Osteoblast (primary cell): ENCODE measurements at regions not wholly inside any gene's neighbourhood (a gene's known extent, or its start where the extent isn't known, plus 50 kb on each side); places are given as distances from the start of the nearest gene placed in this dataset.

Experiments used
- DNase-seq: peaks from one replicate; pipeline ENCODE4 v3.0.0; 2011; ENCODE audit warnings: low spot score, mixed read lengths; ENCODE audit not compliant: insufficient read length; ENCODE audit errors: missing footprints
- H2AFZ ChIP-seq: 2 replicates; pipeline ENCODE4 v1.6.0; 2011; ENCODE audit warnings: mild to moderate bottlenecking, low read length
- H3K27ac ChIP-seq: 2 replicates; pipeline ENCODE4 v1.5.1; 2011; ENCODE audit warnings: mild to moderate bottlenecking, low read depth, low read length, moderate library complexity
- H3K27me3 ChIP-seq: 2 replicates; pipeline ENCODE4 v1.6.0; 2012; ENCODE audit warnings: mild to moderate bottlenecking, control low read depth, inconsistent platforms, low read length, moderate library complexity; ENCODE audit not compliant: insufficient read depth
- H3K36me3 ChIP-seq: 2 replicates; pipeline ENCODE4 v1.5.1; 2011; ENCODE audit warnings: mild to moderate bottlenecking, low read length, control low read depth, moderate library complexity; ENCODE audit not compliant: insufficient read depth
- H3K4me1 ChIP-seq: 2 replicates; pipeline ENCODE4 v1.5.1; 2011; ENCODE audit warnings: mild to moderate bottlenecking, low read length, control low read depth, moderate library complexity; ENCODE audit not compliant: insufficient read depth
- H3K4me2 ChIP-seq: 2 replicates; pipeline ENCODE4 v1.6.0; 2011; ENCODE audit warnings: mild to moderate bottlenecking, low read length; ENCODE audit not compliant: insufficient read depth
- H3K4me3 ChIP-seq: fragments of 200-600 bp; sonication (generic); 3 replicates; pipeline ENCODE4 v1.5.1; 2012; ENCODE audit warnings: mild to moderate bottlenecking, low read length, inconsistent platforms; ENCODE audit not compliant: insufficient read depth
- H3K79me2 ChIP-seq: 2 replicates; pipeline ENCODE4 v1.6.0; 2012; ENCODE audit warnings: mild to moderate bottlenecking, low read length, control low read depth, inconsistent platforms; ENCODE audit not compliant: insufficient read depth
- H3K9me3 ChIP-seq: 2 replicates; pipeline ENCODE4 v1.5.1; 2011; ENCODE audit warnings: low read depth, low read length, control low read depth
- H4K20me1 ChIP-seq: 2 replicates; pipeline ENCODE4 v1.6.0; 2012; ENCODE audit warnings: mild to moderate bottlenecking, low read length, control low read depth; ENCODE audit not compliant: insufficient read depth
- CTCF ChIP-seq: IDR thresholded peaks from 2 replicates; pipeline ENCODE4 v1.5.1; 2011; ENCODE audit warnings: mild to moderate bottlenecking, low read depth, low read length, moderate library complexity; ENCODE audit errors: extremely low read depth

DNA sequence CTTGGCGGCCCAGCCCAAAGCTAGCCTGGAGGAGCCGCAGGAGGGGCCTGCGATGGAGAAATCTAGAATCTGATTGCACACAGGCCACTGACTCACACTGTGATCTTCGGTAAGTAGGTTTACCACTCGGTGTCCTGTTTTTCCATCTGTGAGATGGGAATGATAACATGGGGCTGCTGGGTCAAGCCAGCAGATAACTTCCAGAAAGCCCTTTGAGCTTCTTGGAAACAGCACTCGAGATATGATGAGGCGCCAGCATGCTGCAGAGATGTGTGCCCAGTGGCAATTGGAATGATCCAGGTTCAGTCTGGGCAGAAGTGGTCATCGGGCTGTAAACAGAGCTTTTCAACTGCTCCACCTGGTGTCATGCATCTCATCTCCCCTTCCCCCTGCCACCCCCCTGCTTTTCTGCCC, 771.3 kb upstream of the TBX3 start:
- DNase-seq = no peak
- Histone ChIP-seq H3K36me3 (no peaks in the 10 kb centered on the region), H3K27ac (no peak overlapping the region), H2AFZ (no peak overlapping the region), H3K27me3 (peaks cover 11% of the 10 kb centered on the region), H3K79me2 (no peaks in the 10 kb centered on the region), H4K20me1 (no peaks in the 10 kb centered on the region), H3K4me3 (no peak overlapping the region), H3K4me1 (no peaks in the 10 kb centered on the region), H3K4me2 (no peak overlapping the region), H3K9me3 (no peaks in the 10 kb centered on the region)
- no peak for TF ChIP-seq CTCF

- H3K36me3 ChIP-seq = no peaks in the 10 kb centered on the region
- H3K27me3 ChIP-seq = peaks cover 11% of the 10 kb centered on the region
- no peak overlapping the region for H3K4me3 ChIP-seq
- H3K27ac ChIP-seq = no peak overlapping the region
- TF ChIP-seq CTCF = no peak
- H4K20me1 ChIP-seq = no peaks in the 10 kb centered on the region
- DNase-seq = no peak
- no peaks in the 10 kb centered on the region for H3K9me3 ChIP-seq
- H3K4me1 ChIP-seq = no peaks in the 10 kb centered on the region
- H3K4me2 ChIP-seq = no peak overlapping the region
- H2AFZ ChIP-seq = no peak overlapping the region
- no peaks in the 10 kb centered on the region for H3K79me2 ChIP-seq
Measured at GRCh38 chr12:115452751-115453281, 768.8 kb upstream of the TBX3 start.

- Histone ChIP-seq H2AFZ (peak overlapping the region; percentile 31), H4K20me1 (no peaks in the 10 kb centered on the region), H3K27ac (no peak overlapping the region), H3K36me3 (no peaks in the 10 kb centered on the region), H3K79me2 (no peaks in the 10 kb centered on the region), H3K4me3 (peak overlapping the region; percentile 57), H3K4me2 (peak overlapping the region; percentile 73), H3K9me3 (no peaks in the 10 kb centered on the region), H3K4me1 (no peaks in the 10 kb centered on the region), H3K27me3 (peaks cover 11% of the 10 kb centered on the region)
- peak; percentile 90 for DNase-seq
- TF ChIP-seq CTCF = no peak
Measured at GRCh38 chr12:115451780-115452736, 768.1 kb upstream of the TBX3 start.

DNA sequence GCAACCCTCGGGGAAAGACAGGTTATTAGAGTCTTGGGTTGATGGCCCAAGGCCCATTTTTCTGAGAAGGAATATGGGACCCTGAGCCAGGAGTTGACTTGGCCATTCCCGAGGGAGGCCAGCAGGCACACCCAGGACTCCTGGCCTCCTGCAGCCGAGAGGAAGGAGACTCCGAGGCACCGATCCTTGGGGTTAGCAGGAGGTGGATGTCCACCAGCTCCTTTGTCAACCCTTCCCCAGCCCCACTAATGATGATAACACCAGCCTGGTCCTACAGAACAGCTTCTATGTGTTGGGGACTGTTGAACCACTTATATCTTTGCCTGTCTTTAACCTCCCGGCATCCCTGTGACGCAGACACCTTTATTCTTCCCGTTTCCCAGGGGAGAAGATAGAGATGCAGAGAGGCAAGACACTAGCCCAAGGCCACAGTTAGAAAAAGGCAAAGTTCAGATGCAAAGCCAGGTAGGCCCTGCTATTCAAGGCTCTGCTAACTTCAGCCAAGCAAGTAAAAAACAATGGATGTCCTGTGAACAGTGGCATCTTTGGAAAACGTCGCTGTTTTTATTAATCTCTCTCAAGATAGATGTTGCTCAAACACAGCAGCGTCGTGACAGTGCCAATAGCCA, 767.3 kb upstream of the TBX3 start:
- Histone ChIP-seq H3K4me1 (no peaks in the 10 kb centered on the region), H3K27ac (no peak overlapping the region), H4K20me1 (no peaks in the 10 kb centered on the region), H3K9me3 (no peaks in the 10 kb centered on the region), H3K79me2 (no peaks in the 10 kb centered on the region), H2AFZ (no peak overlapping the region), H3K4me2 (peak overlapping the region; percentile 73), H3K4me3 (peak overlapping the region; percentile 57), H3K27me3 (peaks cover 11% of the 10 kb centered on the region), H3K36me3 (no peaks in the 10 kb centered on the region)
- DNase-seq = no peak
- no peak for TF ChIP-seq CTCF
